NCI-H524 treated with DMSO at 0.1 percent for 48 hours (cell line): ENCODE measurements at regions not wholly inside any gene's neighbourhood (a gene's known extent, or its start where the extent isn't known, plus 50 kb on each side); places are given as distances from the start of the nearest gene placed in this dataset.
"Not testable (repeated sequence)": the region's sequence is repeated elsewhere in the genome, so short reads cannot be mapped to it uniquely, and the experiment has no call there.

Experiments used
- DNase-seq: peaks from one replicate; lab custom pipeline; 2025; lab: John Stamatoyannopoulos, UW

GRCh38 chrX:92283308-92283707 lies 504.1 kb downstream of the PCDH11X start:
- DNase-seq: no peak

- not testable (repeated sequence) for DNase-seq
Measured at GRCh38 chrX:92298067-92298466, 518.9 kb downstream of the PCDH11X start.

DNA sequence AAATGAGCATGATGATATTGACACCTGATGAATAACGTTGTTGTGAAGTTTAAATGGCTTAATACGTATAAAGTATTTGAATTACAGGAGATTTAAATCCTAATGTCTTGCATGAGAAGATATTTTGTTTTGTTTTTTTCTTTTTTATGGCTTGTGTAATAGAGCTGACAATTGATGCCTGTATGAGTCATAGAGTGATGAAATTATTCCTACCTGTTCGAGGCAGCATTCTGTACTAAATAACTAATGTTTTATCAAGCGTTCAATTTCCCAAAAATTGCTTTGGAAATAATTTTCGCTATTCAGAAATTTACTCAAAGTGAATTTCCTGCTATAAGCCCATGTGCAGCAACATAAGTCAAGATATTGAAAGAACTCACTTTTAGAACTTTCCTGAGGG lies 554.0 kb downstream of the PCDH11X start:
- DNase-seq: not testable (repeated sequence)

GRCh38 chrX:92351065-92351464 lies 571.9 kb downstream of the PCDH11X start:
- not testable (repeated sequence) for DNase-seq

GRCh38 chrX:92351511-92351910 lies 572.3 kb downstream of the PCDH11X start:
- no peak for DNase-seq
